ENCODE measurements at regions not wholly inside any gene's neighbourhood (a gene's known extent, or its start where the extent isn't known, plus 50 kb on each side); places are given as distances from the start of the nearest gene placed in this dataset.

DNA sequence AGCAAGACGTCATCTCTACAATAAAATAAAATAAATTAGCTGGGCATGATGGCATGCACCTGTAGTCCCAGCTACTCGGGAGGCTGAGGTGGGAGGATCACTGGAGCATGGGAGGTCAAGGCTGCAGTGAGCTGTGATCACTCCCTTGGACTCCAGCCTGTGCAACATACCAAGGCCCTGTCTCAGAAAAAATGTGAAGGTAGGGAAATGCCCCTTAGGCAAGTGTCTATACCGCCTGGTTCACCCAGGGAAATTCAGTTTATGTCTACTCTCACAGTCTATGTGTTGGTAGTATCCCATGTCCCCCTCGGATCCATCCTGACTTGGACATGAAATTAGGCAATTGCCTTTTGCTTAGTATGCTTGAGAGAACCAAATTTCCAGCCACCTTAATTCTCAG lies 88.4 kb upstream of the TMEM132C start:
- TF ChIP-seq, protein P1, sequence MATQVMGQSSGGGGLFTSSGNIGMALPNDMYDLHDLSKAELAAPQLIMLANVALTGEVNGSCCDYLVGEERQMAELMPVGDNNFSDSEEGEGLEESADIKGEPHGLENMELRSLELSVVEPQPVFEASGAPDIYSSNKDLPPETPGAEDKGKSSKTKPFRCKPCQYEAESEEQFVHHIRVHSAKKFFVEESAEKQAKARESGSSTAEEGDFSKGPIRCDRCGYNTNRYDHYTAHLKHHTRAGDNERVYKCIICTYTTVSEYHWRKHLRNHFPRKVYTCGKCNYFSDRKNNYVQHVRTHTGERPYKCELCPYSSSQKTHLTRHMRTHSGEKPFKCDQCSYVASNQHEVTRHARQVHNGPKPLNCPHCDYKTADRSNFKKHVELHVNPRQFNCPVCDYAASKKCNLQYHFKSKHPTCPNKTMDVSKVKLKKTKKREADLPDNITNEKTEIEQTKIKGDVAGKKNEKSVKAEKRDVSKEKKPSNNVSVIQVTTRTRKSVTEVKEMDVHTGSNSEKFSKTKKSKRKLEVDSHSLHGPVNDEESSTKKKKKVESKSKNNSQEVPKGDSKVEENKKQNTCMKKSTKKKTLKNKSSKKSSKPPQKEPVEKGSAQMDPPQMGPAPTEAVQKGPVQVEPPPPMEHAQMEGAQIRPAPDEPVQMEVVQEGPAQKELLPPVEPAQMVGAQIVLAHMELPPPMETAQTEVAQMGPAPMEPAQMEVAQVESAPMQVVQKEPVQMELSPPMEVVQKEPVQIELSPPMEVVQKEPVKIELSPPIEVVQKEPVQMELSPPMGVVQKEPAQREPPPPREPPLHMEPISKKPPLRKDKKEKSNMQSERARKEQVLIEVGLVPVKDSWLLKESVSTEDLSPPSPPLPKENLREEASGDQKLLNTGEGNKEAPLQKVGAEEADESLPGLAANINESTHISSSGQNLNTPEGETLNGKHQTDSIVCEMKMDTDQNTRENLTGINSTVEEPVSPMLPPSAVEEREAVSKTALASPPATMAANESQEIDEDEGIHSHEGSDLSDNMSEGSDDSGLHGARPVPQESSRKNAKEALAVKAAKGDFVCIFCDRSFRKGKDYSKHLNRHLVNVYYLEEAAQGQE (IDR thresholded peaks at IDR 0.05; ENCODE audit: low read depth), result no peak
- TF ChIP-seq TAF1 (IDR thresholded peaks at IDR 0.05; ENCODE audit: low read depth), result no peak
- no peak for TF ChIP-seq EP300 (IDR thresholded peaks at IDR 0.05; ENCODE audit: borderline replicate concordance)
- TF ChIP-seq RAD21 (IDR thresholded peaks at IDR 0.05; ENCODE audit: low read depth), result no peak
- TF ChIP-seq ZBTB7A (IDR thresholded peaks at IDR 0.05; ENCODE audit: low read depth), result no peak
- TF ChIP-seq TEAD4 (IDR thresholded peaks at IDR 0.05), result no peak
- TF ChIP-seq YY1 (IDR thresholded peaks at IDR 0.05; ENCODE audit: low read depth), result no peak
- no peak for TF ChIP-seq NFIC (IDR thresholded peaks at IDR 0.05)
- TF ChIP-seq TCF12 (IDR thresholded peaks at IDR 0.05; ENCODE audit: low read depth), result no peak
- no peak for TF ChIP-seq CREB1 (IDR thresholded peaks at IDR 0.05; ENCODE audit: low read depth)
- no peak for TF ChIP-seq EGR1 (IDR thresholded peaks at IDR 0.05)
- TF ChIP-seq CEBPB (IDR thresholded peaks at IDR 0.05), result no peak
